Tongue (tissue), 1 donor: ENCODE measurements at regions not wholly inside any gene's neighbourhood (a gene's known extent, or its start where the extent isn't known, plus 50 kb on each side); places are given as distances from the start of the nearest gene placed in this dataset.
A peak's percentile ranks its signal among the peaks of the same experiment; 100 is the strongest.

Experiments used
- DNase-seq: peaks from one replicate; pipeline ENCODE4 v3.0.0-alpha.2; 2015

DNA sequence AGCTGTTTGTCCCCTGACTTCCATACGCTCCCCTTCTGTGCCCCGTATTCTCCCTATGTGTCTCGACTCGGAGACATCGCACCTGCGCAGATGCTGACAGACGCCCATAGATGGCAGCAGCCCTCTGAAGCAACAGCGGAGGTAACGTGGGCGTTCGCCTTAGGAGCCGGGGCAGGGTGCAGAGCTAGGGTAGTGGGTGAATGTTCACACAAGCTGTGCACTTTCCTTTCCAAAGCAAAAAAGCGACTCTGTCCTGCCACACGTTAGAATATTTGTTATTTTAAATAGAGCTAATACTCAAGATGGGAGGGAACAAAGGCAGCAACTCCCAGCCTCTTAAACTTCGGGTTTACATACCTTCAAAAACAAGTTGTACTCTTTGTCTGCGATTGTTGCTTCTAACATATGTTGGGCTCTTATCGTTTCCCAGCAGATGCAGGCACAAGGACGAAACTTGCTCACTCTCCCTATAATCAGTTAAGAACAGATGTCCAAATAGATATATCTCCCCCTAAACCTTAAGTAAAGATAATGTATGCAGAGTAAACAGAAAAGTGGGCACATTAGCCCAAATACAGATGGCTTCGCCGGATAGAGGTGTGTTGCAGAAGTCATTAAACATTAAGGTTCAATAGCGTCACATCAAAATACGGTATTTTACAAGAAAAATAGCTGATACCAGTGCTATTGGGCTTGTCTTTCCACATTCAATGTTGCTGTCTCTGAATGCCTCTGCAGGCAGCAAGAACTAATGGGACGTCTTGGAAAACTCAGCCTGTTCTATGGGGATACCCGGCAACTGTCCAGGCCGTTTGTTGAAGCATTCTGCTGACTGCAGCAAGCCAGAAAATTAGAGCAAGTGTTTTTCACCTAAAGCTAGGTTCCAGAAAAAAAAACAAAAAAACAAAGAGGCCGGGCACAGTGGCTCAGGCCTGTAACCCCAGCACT lies 340.3 kb upstream of the PRKCQ start:
- peak; percentile 85 for DNase-seq

GRCh38 chr10:6919077-6919476 lies 339.0 kb upstream of the PRKCQ start:
- DNase-seq: no peak

- DNase-seq: peak; percentile 11
Observed at GRCh38 chr10:6918305-6918704, 338.2 kb upstream of the PRKCQ start.

GRCh38 chr10:6917125-6917524 lies 337.0 kb upstream of the PRKCQ start:
- DNase-seq: no peak

DNA sequence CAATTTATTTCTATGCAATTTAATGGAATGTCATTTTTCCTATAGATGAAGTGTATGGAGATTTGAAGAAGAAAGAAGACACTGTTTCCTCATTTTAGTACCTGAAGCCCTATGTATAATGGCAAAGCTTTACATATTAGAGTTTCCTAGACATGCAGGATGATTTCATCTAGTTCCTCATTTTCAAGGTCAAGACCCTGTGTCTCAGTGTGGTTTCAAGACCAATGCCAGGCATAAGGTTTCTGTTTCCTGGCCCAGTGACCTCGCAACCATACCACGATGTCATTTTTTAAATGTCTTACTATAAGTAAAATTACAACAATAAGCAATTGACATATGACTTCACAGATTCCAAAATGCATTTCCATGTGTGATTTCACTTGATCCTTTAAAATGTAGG lies 336.5 kb upstream of the PRKCQ start:
- no peak for DNase-seq

- no peak for DNase-seq
Observed at GRCh38 chr10:6915307-6915706, 335.2 kb upstream of the PRKCQ start.

GRCh38 chr10:6912929-6913328 lies 332.9 kb upstream of the PRKCQ start:
- DNase-seq: peak; percentile 42

DNA sequence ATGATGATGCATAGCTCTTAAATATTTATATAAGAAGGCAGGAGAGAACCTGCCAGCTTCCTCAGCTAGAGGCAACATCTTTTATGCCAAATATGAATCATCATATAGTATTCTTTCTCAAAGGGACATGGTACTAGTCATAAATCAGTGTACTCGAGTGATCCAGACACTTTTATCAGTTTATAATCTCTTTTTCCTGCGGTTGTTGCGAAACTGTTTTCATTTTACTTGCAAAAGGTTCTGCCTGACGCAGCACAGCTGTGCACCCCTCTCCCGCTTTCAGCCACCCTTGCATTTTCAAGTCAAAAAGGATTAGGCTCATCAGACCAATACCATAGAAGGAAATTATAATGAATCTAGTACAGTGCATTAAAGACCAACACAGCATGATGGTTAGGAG lies 332.3 kb upstream of the PRKCQ start:
- DNase-seq: no peak

DNA sequence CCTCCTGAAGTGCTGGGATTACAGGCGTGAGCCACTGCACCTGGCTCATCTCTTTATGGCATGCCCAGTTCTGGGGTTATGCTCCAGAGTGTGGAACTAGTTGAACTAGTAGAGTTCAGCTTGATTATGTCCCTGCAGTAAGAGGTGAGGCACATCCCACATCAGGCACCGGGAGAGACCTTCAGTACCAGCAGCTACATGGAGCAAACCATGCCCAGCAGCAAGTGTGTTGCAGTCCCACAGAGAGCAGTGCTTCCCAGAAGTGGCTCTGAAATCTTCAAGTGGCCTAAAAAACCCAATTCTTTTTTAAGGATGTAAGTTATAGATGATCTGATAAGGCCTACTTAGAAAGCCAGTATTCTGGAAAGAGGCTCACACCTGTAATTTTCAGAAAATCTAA lies 331.9 kb upstream of the PRKCQ start:
- no peak for DNase-seq

GRCh38 chr10:6909905-6910560 lies 330.0 kb upstream of the PRKCQ start:
- no peak for DNase-seq

- no peak for DNase-seq
Observed at GRCh38 chr10:6907877-6908530, 327.9 kb upstream of the PRKCQ start.

- DNase-seq: no peak
Observed at GRCh38 chr10:6894405-6894804, 314.3 kb upstream of the PRKCQ start.

DNA sequence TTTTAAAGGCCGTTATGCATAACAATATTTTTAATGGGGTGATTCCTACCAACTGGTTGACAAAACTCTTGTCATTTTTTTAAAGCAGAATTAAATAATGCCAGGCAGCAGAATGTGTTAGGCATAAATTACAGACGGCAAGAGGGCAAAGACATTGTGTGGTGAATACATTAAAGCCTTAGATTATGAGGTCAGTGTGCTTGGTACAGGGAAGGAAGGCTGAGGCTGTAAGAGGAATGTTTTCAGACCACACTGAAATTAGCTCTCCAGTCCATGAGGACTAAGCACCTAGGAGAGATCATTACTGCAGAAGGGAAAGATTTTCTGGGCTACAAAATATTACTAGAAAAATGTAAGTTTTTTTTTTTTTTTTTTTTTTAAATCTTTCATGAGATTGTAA lies 312.8 kb upstream of the PRKCQ start:
- no peak for DNase-seq

GRCh38 chr10:6891924-6892323 lies 311.8 kb upstream of the PRKCQ start:
- DNase-seq: no peak

DNA sequence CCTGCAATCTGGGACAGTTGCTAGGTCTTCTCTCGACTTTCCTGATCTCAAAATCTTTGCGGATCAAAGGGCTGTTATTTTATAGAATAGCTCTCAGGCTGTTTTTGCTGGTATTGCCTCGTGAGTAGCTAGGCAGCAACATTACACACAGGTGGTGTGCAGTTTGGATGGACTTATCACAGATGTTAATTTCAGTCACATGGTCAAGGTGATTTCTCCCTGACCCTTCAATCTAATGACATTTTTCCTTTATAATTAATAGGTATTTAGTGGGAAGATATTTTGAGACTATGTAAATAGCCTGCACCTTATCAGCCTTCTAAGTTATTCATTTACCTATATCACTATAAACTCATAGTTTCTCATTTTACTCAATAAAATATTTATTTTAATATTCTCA lies 309.6 kb upstream of the PRKCQ start:
- no peak for DNase-seq

DNA sequence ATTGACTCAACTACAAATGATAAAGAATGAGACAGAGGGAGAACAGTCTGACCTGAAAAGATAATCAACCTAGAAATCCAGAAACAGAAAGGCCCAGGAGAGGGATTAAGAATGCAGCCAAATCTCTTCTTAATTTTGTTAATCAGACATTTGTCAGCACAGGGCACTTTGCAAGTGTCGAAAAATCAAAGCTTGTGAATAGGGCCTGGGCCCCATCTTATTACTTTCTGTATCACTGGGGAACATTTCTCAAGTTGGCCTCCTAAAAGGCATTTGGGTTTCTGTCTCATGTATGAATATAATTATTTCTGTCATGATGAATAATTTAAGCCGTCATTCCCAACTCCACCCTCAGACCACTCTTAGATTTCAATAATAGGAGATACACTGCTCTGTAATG lies 308.4 kb upstream of the PRKCQ start:
- no peak for DNase-seq

DNA sequence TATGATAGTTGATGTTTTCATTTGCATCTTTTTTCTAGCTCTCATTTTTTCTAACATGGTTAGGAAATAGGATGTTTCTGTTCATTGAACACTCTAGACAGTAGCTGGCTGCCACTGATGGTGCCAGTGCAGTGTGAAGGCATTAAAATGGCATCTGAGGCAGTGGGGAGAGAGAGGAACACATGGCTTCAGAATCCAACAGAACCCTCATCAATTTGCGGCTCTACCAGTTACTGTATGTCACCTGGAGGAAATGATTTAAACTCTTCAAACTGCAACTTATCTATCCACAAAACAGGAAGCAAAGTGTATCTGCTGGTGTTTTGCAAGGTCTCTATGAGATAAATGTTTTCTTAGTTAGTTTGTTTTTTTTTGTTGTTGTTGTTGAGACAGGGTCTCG lies 305.2 kb upstream of the PRKCQ start:
- DNase-seq: no peak

DNA sequence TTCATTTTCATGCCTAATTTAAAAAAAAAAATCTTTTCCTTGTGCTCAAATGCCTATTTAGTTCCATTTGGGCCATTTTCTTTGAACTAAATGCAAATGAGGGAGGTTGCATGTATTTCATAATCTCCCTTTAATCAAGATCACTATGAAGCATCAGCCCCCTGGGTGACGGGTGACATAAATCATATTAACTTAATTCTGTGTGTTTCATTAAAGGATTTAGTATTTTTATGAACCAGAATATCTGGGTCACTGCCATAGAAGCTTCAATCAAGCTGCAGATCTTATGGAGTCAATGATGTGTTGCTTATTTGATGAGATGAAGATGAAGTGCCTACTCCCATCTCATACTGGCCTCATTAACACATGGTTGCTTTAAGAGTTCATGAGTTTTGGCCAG lies 301.9 kb upstream of the PRKCQ start:
- DNase-seq: no peak

- DNase-seq: peak; percentile 62
Observed at GRCh38 chr10:6877722-6878392, 297.8 kb upstream of the PRKCQ start.

DNA sequence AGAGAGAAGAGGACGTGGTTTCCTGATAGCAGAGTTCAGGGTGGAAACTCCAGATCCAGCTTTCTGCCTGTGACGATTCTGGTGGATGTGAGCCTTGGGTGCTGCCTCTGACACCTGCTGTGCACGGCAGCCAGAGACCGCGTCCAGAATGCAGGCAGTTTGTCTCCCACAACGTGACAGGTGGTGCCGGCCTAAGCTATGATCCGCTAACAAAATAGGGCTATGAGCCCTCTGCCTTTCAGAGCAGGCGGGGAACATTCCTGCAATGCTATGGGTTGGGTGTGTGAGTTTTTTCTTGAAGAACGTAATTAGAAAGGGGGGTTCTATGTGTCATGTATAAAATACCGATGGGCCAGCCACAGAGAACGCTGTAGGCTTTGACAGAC lies 297.3 kb upstream of the PRKCQ start:
- DNase-seq: peak; percentile 76

- DNase-seq: no peak
Observed at GRCh38 chr10:6875269-6875865, 295.3 kb upstream of the PRKCQ start.

GRCh38 chr10:6871128-6871527 lies 291.1 kb upstream of the PRKCQ start:
- no peak for DNase-seq
